ENCODE measurements at regions not wholly inside any gene's neighbourhood (a gene's known extent, or its start where the extent isn't known, plus 50 kb on each side); places are given as distances from the start of the nearest gene placed in this dataset.

DNA sequence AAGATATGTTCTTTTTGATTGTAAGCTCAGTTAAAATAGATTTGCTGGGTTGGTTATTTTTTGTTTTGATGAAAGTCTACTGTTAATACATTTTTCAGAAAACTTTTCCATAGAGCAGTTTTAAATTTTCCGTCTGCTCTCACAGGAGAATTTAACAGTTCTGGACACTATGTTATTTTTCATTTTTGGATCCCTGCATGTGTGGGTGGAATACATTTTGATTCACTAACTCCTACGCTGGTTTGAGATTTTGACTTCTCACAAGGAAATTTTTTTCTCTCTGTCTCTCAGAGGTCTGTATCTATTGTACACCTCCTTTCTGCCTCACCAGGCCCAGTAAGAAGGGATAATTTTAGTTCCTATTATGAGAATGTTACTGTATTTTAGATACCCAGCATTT, 502.4 kb downstream of the CDH10 start:
- TF ChIP-seq EZH2 (IDR thresholded peaks at IDR 0.05) = no peak
- TF ChIP-seq POLR2AphosphoS5 (IDR thresholded peaks at IDR 0.05; ENCODE audit: borderline replicate concordance, low read depth, low read length) = no peak

Measured in SK-N-MC (cell line).